ENCODE measurements at regions not wholly inside any gene's neighbourhood (a gene's known extent, or its start where the extent isn't known, plus 50 kb on each side); places are given as distances from the start of the nearest gene placed in this dataset.

- H3K4me3 ChIP-seq, result no peak overlapping the region
- DNase-seq, result no peak
- H3K36me3 ChIP-seq (replicated peaks in 1 of 2; ENCODE audit: insufficient read depth in 1 of 2, low read depth in 2 of 2), result no peaks in the 10 kb centered on the region
- no peak overlapping the region for H3K27ac ChIP-seq
- no peak for ATAC-seq
- no peak for TF ChIP-seq POLR2A (IDR thresholded peaks at IDR 0.05)
- TF ChIP-seq, protein P1, sequence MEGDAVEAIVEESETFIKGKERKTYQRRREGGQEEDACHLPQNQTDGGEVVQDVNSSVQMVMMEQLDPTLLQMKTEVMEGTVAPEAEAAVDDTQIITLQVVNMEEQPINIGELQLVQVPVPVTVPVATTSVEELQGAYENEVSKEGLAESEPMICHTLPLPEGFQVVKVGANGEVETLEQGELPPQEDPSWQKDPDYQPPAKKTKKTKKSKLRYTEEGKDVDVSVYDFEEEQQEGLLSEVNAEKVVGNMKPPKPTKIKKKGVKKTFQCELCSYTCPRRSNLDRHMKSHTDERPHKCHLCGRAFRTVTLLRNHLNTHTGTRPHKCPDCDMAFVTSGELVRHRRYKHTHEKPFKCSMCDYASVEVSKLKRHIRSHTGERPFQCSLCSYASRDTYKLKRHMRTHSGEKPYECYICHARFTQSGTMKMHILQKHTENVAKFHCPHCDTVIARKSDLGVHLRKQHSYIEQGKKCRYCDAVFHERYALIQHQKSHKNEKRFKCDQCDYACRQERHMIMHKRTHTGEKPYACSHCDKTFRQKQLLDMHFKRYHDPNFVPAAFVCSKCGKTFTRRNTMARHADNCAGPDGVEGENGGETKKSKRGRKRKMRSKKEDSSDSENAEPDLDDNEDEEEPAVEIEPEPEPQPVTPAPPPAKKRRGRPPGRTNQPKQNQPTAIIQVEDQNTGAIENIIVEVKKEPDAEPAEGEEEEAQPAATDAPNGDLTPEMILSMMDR (IDR thresholded peaks at IDR 0.05), result no peak
- 77 to 78% methylated on average over 3 of the region's 3 CpGs for WGBS, 2 donors
- no peaks in the 10 kb centered on the region for H3K9me3 ChIP-seq
- no peaks in the 10 kb centered on the region for H3K27me3 ChIP-seq
- intact Hi-C loops (cut with DNase I), result no loop called here
- no peaks in the 10 kb centered on the region for H3K4me1 ChIP-seq
These were observed 1523.5 kb upstream of the PRR20A start for GRCh38 chr13:55617241-55617640.

DNA sequence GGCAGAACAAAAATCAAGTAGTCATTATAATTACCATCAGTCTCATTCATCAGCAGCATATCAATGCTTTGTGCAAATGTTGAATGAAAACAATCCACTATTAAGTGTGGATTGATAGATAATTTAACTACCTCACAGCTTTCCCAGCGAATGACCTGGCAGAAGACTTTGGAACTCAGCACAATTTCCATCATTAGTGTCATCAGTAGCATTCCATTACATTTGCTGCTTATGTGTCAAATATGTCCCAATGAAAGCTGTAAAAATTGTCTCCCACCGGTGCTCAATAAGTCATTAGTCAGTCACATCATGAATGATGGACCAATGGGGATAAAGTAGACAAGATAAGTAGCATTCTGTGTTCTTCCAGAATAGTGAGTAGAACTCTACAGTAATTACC is 1513.5 kb upstream of the PRR20A start:
- ATAC-seq, result no peak
- H3K4me3 ChIP-seq, result no peak overlapping the region
- H3K9me3 ChIP-seq, result no peaks in the 10 kb centered on the region
- no peaks in the 10 kb centered on the region for H3K4me1 ChIP-seq
- DNase-seq, result no peak
- TF ChIP-seq, protein P1 (IDR thresholded peaks at IDR 0.05), result no peak
- TF ChIP-seq POLR2A (IDR thresholded peaks at IDR 0.05), result no peak
- no peak overlapping the region for H3K27ac ChIP-seq
- H3K27me3 ChIP-seq, result no peaks in the 10 kb centered on the region
- intact Hi-C loops (cut with DNase I), result no loop called here
- WGBS, 2 donors, result 56 to 63% methylated on average over 2 of the region's 2 CpGs
- no peaks in the 10 kb centered on the region for H3K36me3 ChIP-seq (replicated peaks in 1 of 2; ENCODE audit: insufficient read depth in 1 of 2, low read depth in 2 of 2)

- H3K27ac ChIP-seq, result no peak overlapping the region
- no peaks in the 10 kb centered on the region for H3K9me3 ChIP-seq
- H3K27me3 ChIP-seq, result no peaks in the 10 kb centered on the region
- ATAC-seq (no peak), DNase-seq (no peak)
- no peak overlapping the region for H3K4me3 ChIP-seq
- TF ChIP-seq, protein P1 (IDR thresholded peaks at IDR 0.05), result no peak
- no peak for TF ChIP-seq POLR2A (IDR thresholded peaks at IDR 0.05)
- intact Hi-C loops (cut with DNase I), result no loop called here
- H3K4me1 ChIP-seq, result no peaks in the 10 kb centered on the region
- H3K36me3 ChIP-seq (replicated peaks in 1 of 2; ENCODE audit: insufficient read depth in 1 of 2, low read depth in 2 of 2), result no peaks in the 10 kb centered on the region
These were observed 1508.3 kb upstream of the PRR20A start for GRCh38 chr13:55632402-55632801.

DNA sequence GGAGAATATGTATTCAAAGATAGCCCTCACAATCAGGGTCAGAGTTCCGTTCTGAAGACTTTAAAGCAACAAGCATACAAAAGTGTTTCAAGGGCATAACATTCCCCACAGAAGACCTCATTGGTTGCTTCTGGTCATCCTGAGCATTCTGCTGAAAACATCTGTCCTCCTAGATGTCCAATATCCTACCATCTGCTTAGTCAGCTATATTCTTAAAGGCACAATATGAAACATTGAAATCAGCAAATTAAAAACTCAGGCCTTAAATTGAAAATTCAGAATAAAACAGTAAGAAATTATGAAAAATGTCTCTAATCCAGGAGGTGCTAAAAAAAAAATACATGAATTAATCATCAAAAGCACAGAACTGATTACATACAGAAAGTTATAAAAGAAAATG is 1491.2 kb upstream of the PRR20A start:
- TF ChIP-seq POLR2A (IDR thresholded peaks at IDR 0.05), result no peak
- TF ChIP-seq, protein P1 (IDR thresholded peaks at IDR 0.05), result no peak
- Histone ChIP-seq H3K9me3 (no peaks in the 10 kb centered on the region), H3K27ac (no peak overlapping the region), H3K4me3 (no peak overlapping the region), H3K4me1 (no peaks in the 10 kb centered on the region), H3K27me3 (no peaks in the 10 kb centered on the region), H3K36me3 (replicated peaks in 1 of 2; ENCODE audit: insufficient read depth in 1 of 2, low read depth in 2 of 2) (no peaks in the 10 kb centered on the region)
- ATAC-seq, result no peak
- WGBS, 2 donors, result 37 to 46% methylated on average over 1 of the region's 1 CpG
- intact Hi-C loops (cut with DNase I), result no loop called here
- DNase-seq, result no peak

DNA sequence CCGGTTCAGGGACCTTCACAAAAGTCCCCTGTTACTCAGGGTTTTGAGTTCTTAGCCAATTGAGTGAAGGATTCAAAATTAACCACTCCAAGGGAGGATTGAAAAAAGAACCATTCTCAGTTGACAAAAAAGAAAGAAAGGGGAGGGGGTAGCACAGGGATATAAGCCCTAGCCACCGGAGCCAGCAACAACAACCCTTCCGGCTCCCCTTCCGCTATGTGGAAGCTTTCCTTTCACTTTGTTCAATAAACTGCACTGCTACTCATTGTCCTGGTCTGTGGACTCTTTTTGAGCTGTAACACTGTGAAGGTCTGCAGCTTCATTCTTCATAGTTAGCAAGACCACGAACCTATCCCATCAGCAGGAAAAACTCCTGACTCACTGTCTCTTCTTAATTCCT is 1488.1 kb upstream of the PRR20A start:
- no peak for ATAC-seq
- Histone ChIP-seq H3K36me3 (replicated peaks in 1 of 2; ENCODE audit: insufficient read depth in 1 of 2, low read depth in 2 of 2) (no peaks in the 10 kb centered on the region), H3K4me3 (no peak overlapping the region), H3K9me3 (no peaks in the 10 kb centered on the region), H3K27ac (no peak overlapping the region), H3K4me1 (no peaks in the 10 kb centered on the region), H3K27me3 (no peaks in the 10 kb centered on the region)
- no peak for DNase-seq
- TF ChIP-seq, protein P1 (IDR thresholded peaks at IDR 0.05), result no peak
- TF ChIP-seq POLR2A (IDR thresholded peaks at IDR 0.05), result no peak
- intact Hi-C loops (cut with DNase I), result no loop called here
- 66 to 78% methylated on average over 5 of the region's 5 CpGs for WGBS, 2 donors
